ENCODE measurements at regions not wholly inside any gene's neighbourhood (a gene's known extent, or its start where the extent isn't known, plus 50 kb on each side); places are given as distances from the start of the nearest gene placed in this dataset.
A peak's percentile ranks its signal among the peaks of the same experiment; 100 is the strongest.

DNA sequence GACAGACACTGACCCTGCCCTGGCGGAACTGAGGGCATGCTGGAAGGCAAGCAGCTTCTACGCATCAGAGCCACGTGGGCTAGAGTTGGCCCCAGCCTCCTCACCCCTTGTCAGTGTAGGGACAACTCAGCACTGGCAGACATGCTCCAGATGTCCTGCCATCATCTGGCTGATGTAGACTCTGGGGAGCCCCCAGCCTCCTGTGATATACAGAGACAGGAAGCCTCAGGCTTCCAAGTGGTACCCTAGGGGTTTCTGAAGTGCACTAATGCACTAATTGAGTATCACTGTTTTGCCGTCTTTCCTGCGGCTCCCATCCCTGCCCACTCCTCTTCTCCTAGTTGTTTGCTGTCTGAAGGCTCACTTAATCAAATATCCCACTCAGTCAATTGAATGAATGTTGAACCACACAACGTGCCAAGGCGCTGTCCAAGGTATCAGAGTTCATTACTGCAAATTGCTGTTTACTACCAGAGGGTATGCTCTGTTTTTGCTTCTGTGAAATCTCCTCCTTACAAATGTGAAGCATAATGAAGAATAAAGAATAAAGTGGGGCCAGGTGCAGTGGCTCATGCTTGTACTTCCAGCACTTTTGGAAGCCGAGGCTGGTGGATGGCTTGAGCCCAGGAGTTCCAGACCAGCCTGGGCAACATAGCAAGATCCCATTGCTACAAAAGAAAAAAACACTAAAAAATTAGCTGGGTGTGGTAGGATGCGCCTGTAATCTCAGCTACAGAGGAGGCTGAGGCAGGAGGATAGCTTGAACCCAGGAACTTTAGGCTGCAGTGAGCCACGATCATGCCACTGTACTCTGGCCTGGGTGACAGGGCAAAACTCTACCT lies 76.4 kb upstream of the ZBTB18 start:
- Histone ChIP-seq H3K4me3 (no peak overlapping the region), H3K27me3 (peaks cover 0 to 18% (median 0%) of the 10 kb centered on the region in 7 donors), H3K9me3 (no peaks in the 10 kb centered on the region), H3K4me1 (peaks cover 0 to 4% (median 0%) of the 10 kb centered on the region in 9 donors), H3K36me3 (no peaks in the 10 kb centered on the region), H3K27ac (no peak overlapping the region)
- DNase-seq (peak in 1 of 2 donors; percentile 11), ATAC-seq (no peak)
- TF ChIP-seq, protein P1, sequence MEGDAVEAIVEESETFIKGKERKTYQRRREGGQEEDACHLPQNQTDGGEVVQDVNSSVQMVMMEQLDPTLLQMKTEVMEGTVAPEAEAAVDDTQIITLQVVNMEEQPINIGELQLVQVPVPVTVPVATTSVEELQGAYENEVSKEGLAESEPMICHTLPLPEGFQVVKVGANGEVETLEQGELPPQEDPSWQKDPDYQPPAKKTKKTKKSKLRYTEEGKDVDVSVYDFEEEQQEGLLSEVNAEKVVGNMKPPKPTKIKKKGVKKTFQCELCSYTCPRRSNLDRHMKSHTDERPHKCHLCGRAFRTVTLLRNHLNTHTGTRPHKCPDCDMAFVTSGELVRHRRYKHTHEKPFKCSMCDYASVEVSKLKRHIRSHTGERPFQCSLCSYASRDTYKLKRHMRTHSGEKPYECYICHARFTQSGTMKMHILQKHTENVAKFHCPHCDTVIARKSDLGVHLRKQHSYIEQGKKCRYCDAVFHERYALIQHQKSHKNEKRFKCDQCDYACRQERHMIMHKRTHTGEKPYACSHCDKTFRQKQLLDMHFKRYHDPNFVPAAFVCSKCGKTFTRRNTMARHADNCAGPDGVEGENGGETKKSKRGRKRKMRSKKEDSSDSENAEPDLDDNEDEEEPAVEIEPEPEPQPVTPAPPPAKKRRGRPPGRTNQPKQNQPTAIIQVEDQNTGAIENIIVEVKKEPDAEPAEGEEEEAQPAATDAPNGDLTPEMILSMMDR (IDR thresholded peaks at IDR 0.05) = no peak
- 61 to 62% methylated on average over 10 of the region's 10 CpGs for WGBS, 2 donors
- intact Hi-C loops (cut with DNase I) = no loop called here

DNA sequence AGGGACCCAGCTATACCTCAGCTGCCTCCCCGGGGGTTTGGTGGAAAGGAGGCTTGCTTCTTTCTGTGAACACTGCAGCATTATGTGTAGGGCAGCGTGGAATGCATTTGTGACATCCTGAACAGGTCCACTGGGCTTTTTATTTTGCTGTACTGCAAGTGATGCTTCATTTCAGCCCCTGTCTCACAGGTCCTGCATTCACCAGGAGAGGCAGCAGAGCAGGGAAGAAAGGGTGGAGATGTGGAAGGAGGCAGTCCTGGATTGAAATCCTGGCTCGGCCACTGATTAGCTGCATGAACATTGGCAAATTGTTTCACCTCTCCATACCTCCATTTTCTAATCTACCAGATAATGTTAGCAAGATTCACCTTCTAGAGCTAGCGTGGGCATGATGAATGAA lies 77.9 kb upstream of the ZBTB18 start:
- no peak for ATAC-seq
- 71 to 80% methylated on average over 4 of the region's 4 CpGs for WGBS, 2 donors

DNA sequence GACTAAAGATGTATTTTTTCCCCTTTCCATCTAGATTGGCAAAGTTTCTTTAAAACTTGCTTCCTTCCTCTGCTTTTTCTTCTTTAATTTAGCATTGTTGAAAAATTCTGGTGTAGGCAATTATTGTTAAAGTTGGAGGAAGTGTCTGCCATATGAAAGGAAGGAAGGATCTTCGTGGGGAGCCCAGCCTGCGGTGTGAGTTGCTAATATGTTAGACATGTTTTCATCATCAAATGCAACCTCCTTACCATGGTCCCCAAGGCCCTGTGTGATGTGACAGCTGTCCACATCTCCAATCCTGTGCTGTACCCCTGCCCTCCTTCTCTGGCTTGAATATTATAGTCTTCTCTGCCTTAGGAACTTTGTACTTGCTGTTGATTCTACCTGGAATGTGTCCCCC lies 81.0 kb upstream of the ZBTB18 start:
- WGBS, 2 donors = 50 to 72% methylated on average over 2 of the region's 2 CpGs
- intact Hi-C loops (cut with DNase I) = no loop called here

More for the DNA sequence above, 77.9 kb upstream of the ZBTB18 start:
- H3K4me1 ChIP-seq = peaks cover 0 to 17% (median 0%) of the 10 kb centered on the region in 9 donors
- peaks cover 0 to 18% (median 0%) of the 10 kb centered on the region in 7 donors for H3K27me3 ChIP-seq
- H3K36me3 ChIP-seq = no peaks in the 10 kb centered on the region
- intact Hi-C loops (cut with DNase I) = no loop called here
- TF ChIP-seq, protein P1 (IDR thresholded peaks at IDR 0.05) = no peak
- H3K27ac ChIP-seq = no peak overlapping the region
- H3K4me3 ChIP-seq = no peak overlapping the region
- no peaks in the 10 kb centered on the region for H3K9me3 ChIP-seq
- DNase-seq = no peak

DNA sequence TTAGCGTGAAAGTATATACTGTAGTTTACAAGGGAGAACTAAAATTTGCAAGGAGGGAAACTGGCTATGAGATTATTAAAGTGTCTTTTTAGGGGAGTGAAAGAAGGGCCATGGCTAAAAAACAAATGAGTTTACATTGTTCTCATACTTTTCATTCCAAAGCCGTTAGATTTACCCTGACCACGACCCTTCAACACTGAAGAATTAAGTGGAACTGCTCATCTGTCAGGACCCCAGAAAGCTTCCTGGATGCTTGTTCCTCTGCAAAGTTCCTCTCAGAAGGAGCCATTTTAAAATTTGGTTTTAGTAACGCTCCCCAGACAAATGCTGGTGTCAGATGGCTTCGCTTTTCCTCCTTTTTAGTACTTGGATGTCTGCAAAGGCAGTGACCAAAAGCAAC lies 82.7 kb upstream of the ZBTB18 start:
- no peak for ATAC-seq
- TF ChIP-seq, protein P1 (IDR thresholded peaks at IDR 0.05) = no peak

More for the DNA sequence above, 81.0 kb upstream of the ZBTB18 start:
- Histone ChIP-seq H3K36me3 (no peaks in the 10 kb centered on the region), H3K4me3 (no peak overlapping the region), H3K27ac (no peak overlapping the region), H3K27me3 (peaks cover 0 to 15% (median 0%) of the 10 kb centered on the region in 7 donors), H3K4me1 (peaks cover 0 to 18% (median 0%) of the 10 kb centered on the region in 9 donors), H3K9me3 (no peaks in the 10 kb centered on the region)
- DNase-seq = no peak
- TF ChIP-seq, protein P1 (IDR thresholded peaks at IDR 0.05) = no peak
- no peak for ATAC-seq

More for the DNA sequence above, 82.7 kb upstream of the ZBTB18 start:
- Histone ChIP-seq H3K4me3 (no peak overlapping the region), H3K4me1 (peaks cover 0 to 18% (median 0%) of the 10 kb centered on the region in 9 donors), H3K27ac (no peak overlapping the region), H3K36me3 (no peaks in the 10 kb centered on the region), H3K27me3 (no peaks in the 10 kb centered on the region), H3K9me3 (no peaks in the 10 kb centered on the region)
- DNase-seq = no peak
- 43 to 45% methylated on average over 5 of the region's 5 CpGs for WGBS, 2 donors
- intact Hi-C loops (cut with DNase I) = no loop called here

All from heart right ventricle (tissue), 16 donors.